HCT116 (cell line): ENCODE measurements at regions not wholly inside any gene's neighbourhood (a gene's known extent, or its start where the extent isn't known, plus 50 kb on each side); places are given as distances from the start of the nearest gene placed in this dataset.

Experiments used
- ATAC-seq: fragments of 200-7000 bp; cut with Tn5 transposase; 2 replicates; pipeline ENCODE4 v1.9.1; 2020; ENCODE audit warnings: mild to moderate bottlenecking, moderate library complexity
- BruUV-seq: library from RNA; stranded (reverse); fragments of 400-500 nt; replicated peaks from 2 replicates; lab custom pipeline; 2021; lab: Mats Ljungman, UMichigan
- CTCF ChIA-PET: fragments of 300-600 bp; sonication (Branson Sonifier 250); formaldehyde crosslinking; loops from one replicate; lab custom pipeline; 2021; ENCODE audit warnings: antibody characterized with exemption; lab: Charles Lee
- POLR2A ChIA-PET: fragments of 300-600, 350-600 bp; sonication (Branson Sonifier 250); formaldehyde crosslinking; loops from one replicate; lab custom pipeline; 2021; ENCODE audit warnings: antibody characterized with exemption; lab: Charles Lee
- RAD21 ChIA-PET, 2 experiments: fragments of 300-600 bp; sonication (Branson Sonifier 250); formaldehyde crosslinking; loops; one replicate each; lab custom pipeline; 2023; ENCODE audit warnings: low total read pairs in 2 of 2; ENCODE audit not compliant: uncharacterized antibody in 2 of 2, unreplicated experiment in 2 of 2, low non-redundant PET in 1 of 2; lab: Charles Lee
- DNase-seq: peaks from one replicate; pipeline ENCODE4 v3.0.0-alpha.2; 2010; ENCODE audit warnings: low read depth, low spot score
- H2AFZ ChIP-seq: fragments of 200-600 bp; shearing (Covaris generic), sonication (generic); 2 replicates; pipeline ENCODE4 v1.6.1; 2017; ENCODE audit warnings: low read depth, mixed run types, mixed read lengths, antibody characterized with exemption, low read length; ENCODE audit not compliant: poor library complexity, severe bottlenecking
- H3K27ac ChIP-seq: 2 replicates; pipeline ENCODE4 v1.5.1; 2012; ENCODE audit warnings: low read depth, low read length
- H3K27me3 ChIP-seq: fragments of 200-600 bp; sonication (generic); 2 replicates; pipeline ENCODE4 v1.6.1; 2016; ENCODE audit warnings: mixed run types, low read length, mixed read lengths; ENCODE audit not compliant: insufficient read depth
- H3K36me3 ChIP-seq, 2 experiments: fragments of 200-500 bp in 1 of 2; fragments of 200-600 bp in 1 of 2; sonication (Bioruptor generic) in 1 of 2; sonication (generic) in 1 of 2; 2 replicates each; pipeline versions ENCODE4 v1.5.1 to v1.6.1; 2014 to 2016; ENCODE audit warnings: low read length in 2 of 2, inconsistent platforms in 1 of 2, mixed read lengths in 1 of 2, mixed run types in 1 of 2; ENCODE audit not compliant: insufficient read depth in 2 of 2, control insufficient read depth in 1 of 2
- H3K4me1 ChIP-seq, 2 experiments: fragments of 200-600 bp in 1 of 2; sonication (generic) in 1 of 2; 2 replicates each; pipeline versions ENCODE4 v1.5.1 to v1.6.1; 2012 to 2017; ENCODE audit warnings: low read length in 2 of 2, inconsistent platforms in 1 of 2, mild to moderate bottlenecking in 1 of 2, mixed read lengths in 1 of 2, mixed run types in 1 of 2, moderate library complexity in 1 of 2; ENCODE audit not compliant: insufficient read depth in 2 of 2, control insufficient read depth in 1 of 2
- H3K4me2 ChIP-seq: fragments of 200-600 bp; sonication (generic); 2 replicates; pipeline ENCODE4 v1.6.1; 2017; ENCODE audit warnings: mixed run types, low read length, mixed read lengths
- H3K4me3 ChIP-seq, 2 experiments: fragments of 200-600 bp in 1 of 2; sonication (generic) in 1 of 2; replicated peaks in 1 of 2; 2 replicates each; pipeline ENCODE4 v1.5.1; 2011 to 2016; ENCODE audit warnings: low read length in 2 of 2, control low read depth in 1 of 2, low read depth in 1 of 2, mild to moderate bottlenecking in 1 of 2, mixed read lengths in 1 of 2, mixed run types in 1 of 2
- H3K79me2 ChIP-seq: fragments of 200-600 bp; sonication (generic); 2 replicates; pipeline ENCODE4 v1.6.1; 2017; ENCODE audit warnings: mild to moderate bottlenecking, mixed run types, low read length, moderate library complexity, mixed read lengths; ENCODE audit not compliant: insufficient read depth
- H3K9ac ChIP-seq: fragments of 200-600 bp; sonication (generic); 2 replicates; pipeline ENCODE4 v1.6.1; 2016; ENCODE audit warnings: low read length, mixed read lengths
- H3K9me2 ChIP-seq: fragments of 200-600 bp; sonication (generic), shearing (Covaris generic); 2 replicates; pipeline ENCODE4 v1.6.1; 2017; ENCODE audit warnings: mixed run types, mild to moderate bottlenecking, moderate library complexity; ENCODE audit not compliant: insufficient read depth
- H3K9me3 ChIP-seq, 2 experiments: fragments of 200-500 bp in 1 of 2; fragments of 200-600 bp in 1 of 2; sonication (Bioruptor generic) in 1 of 2; sonication (generic) in 1 of 2; 2 replicates each; pipeline ENCODE4 v1.6.1; 2014 to 2017; ENCODE audit warnings: low read length in 2 of 2, mixed read lengths in 2 of 2, inconsistent platforms in 1 of 2, low read depth in 1 of 2, mild to moderate bottlenecking in 1 of 2, mixed run types in 1 of 2, moderate library complexity in 1 of 2; ENCODE audit not compliant: control insufficient read depth in 1 of 2, insufficient read depth in 1 of 2
- H4K20me1 ChIP-seq: fragments of 200-600 bp; sonication (generic), shearing (Covaris generic); 2 replicates; pipeline ENCODE4 v1.6.1; 2017; ENCODE audit warnings: mixed run types, mild to moderate bottlenecking, moderate library complexity; ENCODE audit not compliant: insufficient read depth
- CBX3 ChIP-seq: IDR thresholded peaks from 2 replicates; pipeline ENCODE4 v1.6.1; 2012; ENCODE audit warnings: low read depth
- CTCF ChIP-seq, 3 experiments: fragments of 200-600 bp in 1 of 3; sonication (generic) in 1 of 3; IDR thresholded peaks in 2 of 3; conservative IDR thresholded peaks in 1 of 3; 2 replicates each; pipeline ENCODE4 v1.5.1; 2012 to 2017; ENCODE audit warnings: low read depth in 2 of 3, low read length in 2 of 3, antibody characterized with exemption in 1 of 3, borderline replicate concordance in 1 of 3, control low read depth in 1 of 3, mild to moderate bottlenecking in 1 of 3, mixed read lengths in 1 of 3, mixed run types in 1 of 3, moderate library complexity in 1 of 3; ENCODE audit not compliant: insufficient read depth in 1 of 3
- EGR1 ChIP-seq: IDR thresholded peaks from 2 replicates; pipeline ENCODE4 v1.6.1; 2012; ENCODE audit warnings: low read depth
- ELF1 ChIP-seq: IDR thresholded peaks from 2 replicates; pipeline ENCODE4 v1.6.1; 2012; ENCODE audit warnings: low read depth, borderline replicate concordance
- EZH2 ChIP-seq: fragments of 200-600 bp; sonication (generic); IDR thresholded peaks from 2 replicates; pipeline ENCODE4 v1.6.1; 2017; ENCODE audit warnings: antibody characterized with exemption, mixed run types
- FOSL1 ChIP-seq: IDR thresholded peaks from 2 replicates; pipeline ENCODE4 v1.6.1; 2012; ENCODE audit warnings: low read depth
- JUND ChIP-seq: IDR thresholded peaks from 2 replicates; pipeline ENCODE4 v1.6.1; 2012
- POLR2A ChIP-seq: IDR thresholded peaks from 2 replicates; pipeline ENCODE4 v1.7.0; 2011; ENCODE audit warnings: borderline replicate concordance; ENCODE audit not compliant: insufficient read depth, insufficient read length; ENCODE audit errors: extremely low read depth
- RAD21 ChIP-seq: IDR thresholded peaks from 2 replicates; pipeline ENCODE4 v1.6.1; 2012; ENCODE audit warnings: low read depth, mild to moderate bottlenecking
- SIN3A ChIP-seq: IDR thresholded peaks from 2 replicates; pipeline ENCODE4 v1.6.1; 2012; ENCODE audit warnings: low read depth
- SP1 ChIP-seq: IDR thresholded peaks from 2 replicates; pipeline ENCODE4 v1.6.1; 2012; ENCODE audit warnings: low read depth
- TCF7L2 ChIP-seq: IDR thresholded peaks from 2 replicates; pipeline ENCODE4 v1.7.0; 2011; ENCODE audit warnings: borderline replicate concordance, inconsistent platforms; ENCODE audit not compliant: insufficient read depth, insufficient read length; ENCODE audit errors: extremely low read depth
- YY1 ChIP-seq: IDR thresholded peaks from 2 replicates; pipeline ENCODE4 v1.6.1; 2011; ENCODE audit warnings: low read length, low read depth, moderate library complexity, mild to moderate bottlenecking; ENCODE audit not compliant: insufficient replicate concordance; ENCODE audit errors: extremely low read depth
- ZNF274 ChIP-seq: fragments of 200-500 bp; sonication (Bioruptor generic); IDR thresholded peaks from 2 replicates; pipeline ENCODE4 v1.6.1; 2014; ENCODE audit warnings: mild to moderate bottlenecking, low read depth, low read length, inconsistent platforms
- intact Hi-C: fragments of 100-400 bp; cut with micrococcal nuclease; formaldehyde crosslinking; loops from 2 replicates; pipeline ENCODE4 v1.10.0; 2022

- H3K4me1 ChIP-seq, result no peaks in the 10 kb centered on the region
- no peak overlapping the region for H3K9ac ChIP-seq
- H3K36me3 ChIP-seq, result no peaks in the 10 kb centered on the region
- no peak overlapping the region for H3K4me2 ChIP-seq
- ChIA-PET POLR2A (no interaction called here), RAD21 (interaction anchor here in 1 of 2 experiments (1.8 kb wide), 1 partner anchor 470 kb away, joined by 7 read pairs; no protein-coding TSS in a partner anchor), CTCF (interaction anchor here (0.7 to 1.4 kb wide), 7 partner anchors 9 to 470 kb away, joined by 3 to 9 read pairs (median 5); no protein-coding TSS in a partner anchor)
- intact Hi-C loops, result no loop called here
- no peak for ATAC-seq
- no peak for TF ChIP-seq ZNF274
- no peak for TF ChIP-seq SIN3A
- no peak for TF ChIP-seq JUND
- no peak for TF ChIP-seq SP1
- TF ChIP-seq EZH2, result no peak
- TF ChIP-seq EGR1, result no peak
- TF ChIP-seq ELF1, result no peak
- no peak for TF ChIP-seq POLR2A
- no peaks in the 10 kb centered on the region for H4K20me1 ChIP-seq
- H3K9me2 ChIP-seq, result no peaks in the 10 kb centered on the region
- no peak for DNase-seq
- H3K27me3 ChIP-seq, result no peaks in the 10 kb centered on the region
- H2AFZ ChIP-seq, result no peak overlapping the region
- no TSS peak for BruUV-seq
- H3K79me2 ChIP-seq, result no peaks in the 10 kb centered on the region
- no peak overlapping the region for H3K4me3 ChIP-seq
- no peak overlapping the region for H3K27ac ChIP-seq
- H3K9me3 ChIP-seq, result no peaks in the 10 kb centered on the region
Measured at GRCh38 chr21:38668541-38668940, 137.2 kb upstream of the ETS2 start.

- DNase-seq, result no peak
- Histone ChIP-seq H3K9me2 (no peaks in the 10 kb centered on the region), H3K36me3 (no peaks in the 10 kb centered on the region), H3K4me1 (no peaks in the 10 kb centered on the region), H3K4me2 (no peak overlapping the region), H3K27ac (no peak overlapping the region), H3K9ac (no peak overlapping the region), H3K79me2 (no peaks in the 10 kb centered on the region), H3K27me3 (no peaks in the 10 kb centered on the region), H3K4me3 (no peak overlapping the region), H4K20me1 (no peaks in the 10 kb centered on the region), H3K9me3 (no peaks in the 10 kb centered on the region)
- POLR2A ChIA-PET, result no interaction called here
- intact Hi-C loops, result loop anchor here (1.0 kb wide), 1 partner anchor 469 kb away; no protein-coding TSS in a partner anchor
- BruUV-seq, result no TSS peak
- CTCF ChIA-PET, result interaction anchor here (0.7 to 1.4 kb wide), 8 partner anchors 9 to 469 kb away, joined by 3 to 9 read pairs (median 4); no protein-coding TSS in a partner anchor
- peak; percentile 34 to 64 (median 57); a peak in 5 of 6 replicates for TF ChIP-seq CTCF (IDR thresholded peaks at IDR 0.05 in 2 of 3, conservative IDR thresholded peaks at IDR 0.05 in 1 of 3; ENCODE audit: borderline replicate concordance in 1 of 3, insufficient read depth in 1 of 3, low read depth in 2 of 3, low read length in 2 of 3)
- no peak for TF ChIP-seq TCF7L2
- no peak for TF ChIP-seq FOSL1
- no peak for TF ChIP-seq CBX3
- TF ChIP-seq YY1, result no peak
- no peak for TF ChIP-seq EGR1
- peak; percentile 50; the same call in 1 of the 2 replicates for TF ChIP-seq RAD21
- TF ChIP-seq, all 23 proteins: peak for 2
- RAD21 ChIA-PET, result interaction anchor here (0.5 to 1.8 kb wide), 3 partner anchors 43 to 506 kb away, joined by 3 to 7 read pairs (median 3); no protein-coding TSS in a partner anchor
- no peak overlapping the region for H2AFZ ChIP-seq
- peak; percentile 94 for ATAC-seq
Measured at GRCh38 chr21:38669186-38669585, 136.5 kb upstream of the ETS2 start.
